Breast epithelium (tissue), 4 donors: ENCODE measurements at regions not wholly inside any gene's neighbourhood (a gene's known extent, or its start where the extent isn't known, plus 50 kb on each side); places are given as distances from the start of the nearest gene placed in this dataset.

Experiments
- DNase-seq, 2 donors: peaks; one replicate each; pipeline ENCODE4 v3.0.0-alpha.2; 2019; ENCODE audit warnings: low spot score in 2 of 2
- H3K27ac ChIP-seq, 2 donors: fragments of 200-600 bp; sonication (generic) in 1 of 2; one replicate each; pipeline ENCODE4 v1.5.1; 2016 to 2019; ENCODE audit warnings: mild to moderate bottlenecking in 1 of 2
- H3K27me3 ChIP-seq, 2 donors: fragments of 200-600 bp; sonication (generic) in 1 of 2; one replicate each; pipeline versions ENCODE4 v1.5.1 to v1.6.0; 2017 to 2019; ENCODE audit warnings: control low read depth in 1 of 2, mild to moderate bottlenecking in 1 of 2
- H3K36me3 ChIP-seq: fragments of 200-600 bp; one replicate; pipeline ENCODE4 v1.5.1; 2019
- H3K4me1 ChIP-seq, 2 donors: fragments of 200-600 bp; sonication (generic); one replicate each; pipeline ENCODE4 v1.5.1; 2016 to 2019; ENCODE audit warnings: control low read depth in 1 of 2
- H3K4me3 ChIP-seq, 3 donors: fragments of 200-600 bp; sonication (generic); 1 replicate in 2 of 3; 2 replicates in 1 of 3; pipeline ENCODE4 v1.5.1; 2016 to 2019; ENCODE audit warnings: mild to moderate bottlenecking in 3 of 3, moderate library complexity in 2 of 3
- H3K9me3 ChIP-seq, 2 donors: fragments of 200-600 bp; sonication (generic) in 1 of 2; one replicate each; pipeline ENCODE4 v1.5.1; 2016 to 2019; ENCODE audit warnings: control low read depth in 1 of 2
- CTCF ChIP-seq, 3 donors: fragments of 450-650 bp; IDR thresholded peaks; one replicate each; pipeline ENCODE4 v1.5.1; 2016 to 2017; ENCODE audit warnings: antibody characterized with exemption in 3 of 3, mild to moderate bottlenecking in 3 of 3, moderate library complexity in 3 of 3
- POLR2A ChIP-seq: fragments of 450-650 bp; IDR thresholded peaks from one replicate; pipeline ENCODE4 v1.6.1; 2016; ENCODE audit warnings: antibody characterized with exemption, mild to moderate bottlenecking, moderate library complexity
- POLR2AphosphoS5 ChIP-seq, 3 donors: sonication (generic); formaldehyde crosslinking; IDR thresholded peaks; one replicate each; pipeline ENCODE4 v1.6.1; 2017; ENCODE audit warnings: antibody characterized with exemption in 3 of 3
- intact Hi-C: fragments of 100-400 bp; cut with DNase I; formaldehyde crosslinking; loops from one replicate; pipeline ENCODE4 v1.15.1; 2023; ENCODE audit warnings: low total_unique reads

DNA sequence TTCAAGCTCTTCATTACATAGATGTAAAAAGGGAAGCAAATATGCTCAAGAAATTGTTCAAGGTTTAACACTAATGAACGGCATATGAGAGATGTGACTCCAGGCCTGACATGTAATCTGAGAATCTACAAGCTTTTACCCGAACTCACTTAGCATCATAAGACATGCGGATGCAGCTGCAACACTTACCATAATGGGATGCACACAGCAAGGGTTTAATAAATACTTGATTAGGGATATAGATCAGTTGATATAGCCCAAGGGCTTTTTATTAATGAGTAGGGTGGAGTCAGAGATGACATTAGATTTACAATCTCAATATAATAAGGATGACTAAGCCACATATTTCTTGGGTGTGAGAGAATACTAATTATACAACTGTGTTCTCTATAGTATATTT, 2215.5 kb downstream of the MAT2B start:
- H3K9me3 ChIP-seq, result no peaks in the 10 kb centered on the region
- no peak for DNase-seq
- H3K27me3 ChIP-seq, result no peaks in the 10 kb centered on the region
- H3K4me3 ChIP-seq, result no peak overlapping the region
- intact Hi-C loops, result no loop called here
- H3K27ac ChIP-seq, result no peak overlapping the region
- no peaks in the 10 kb centered on the region for H3K36me3 ChIP-seq
- TF ChIP-seq CTCF (IDR thresholded peaks at IDR 0.05) (no peak), POLR2A (no peak), POLR2AphosphoS5 (IDR thresholded peaks at IDR 0.05) (no peak)
- no peaks in the 10 kb centered on the region for H3K4me1 ChIP-seq

GRCh38 chr5:165722401-165722800, 2217.0 kb downstream of the MAT2B start:
- H3K27me3 ChIP-seq, result no peaks in the 10 kb centered on the region
- no peak for TF ChIP-seq POLR2A
- no peak for TF ChIP-seq CTCF (IDR thresholded peaks at IDR 0.05)
- TF ChIP-seq POLR2AphosphoS5 (IDR thresholded peaks at IDR 0.05), result no peak
- no peak overlapping the region for H3K27ac ChIP-seq
- DNase-seq, result no peak
- intact Hi-C loops, result no loop called here
- H3K4me3 ChIP-seq, result no peak overlapping the region
- H3K4me1 ChIP-seq, result no peaks in the 10 kb centered on the region
- no peaks in the 10 kb centered on the region for H3K9me3 ChIP-seq
- H3K36me3 ChIP-seq, result no peaks in the 10 kb centered on the region

DNA sequence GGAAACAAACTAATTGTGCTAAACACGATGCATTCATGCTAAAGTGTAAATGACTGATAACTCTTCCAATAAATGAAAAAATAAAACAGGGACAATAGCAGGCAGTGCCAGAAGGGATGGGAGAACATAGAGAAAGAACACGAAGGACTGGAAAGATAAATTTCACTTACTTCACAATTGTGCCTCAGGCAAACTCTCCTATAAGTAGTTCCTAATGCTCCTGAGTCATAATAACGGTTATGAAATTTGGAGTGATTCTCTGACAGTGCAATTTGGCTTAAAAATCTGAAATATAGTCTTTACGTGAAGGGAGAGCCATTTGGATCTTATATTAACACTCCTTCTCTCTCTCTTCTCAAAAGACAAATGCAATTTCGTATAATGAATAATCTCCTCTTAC, 2218.5 kb downstream of the MAT2B start:
- no peak for TF ChIP-seq CTCF (IDR thresholded peaks at IDR 0.05)
- no peak for TF ChIP-seq POLR2A
- no peak for TF ChIP-seq POLR2AphosphoS5 (IDR thresholded peaks at IDR 0.05)
- intact Hi-C loops, result no loop called here
- no peak overlapping the region for H3K27ac ChIP-seq
- H3K9me3 ChIP-seq, result no peaks in the 10 kb centered on the region
- no peak overlapping the region for H3K4me3 ChIP-seq
- no peaks in the 10 kb centered on the region for H3K4me1 ChIP-seq
- H3K27me3 ChIP-seq, result no peaks in the 10 kb centered on the region
- DNase-seq, result no peak
- H3K36me3 ChIP-seq, result no peaks in the 10 kb centered on the region

DNA sequence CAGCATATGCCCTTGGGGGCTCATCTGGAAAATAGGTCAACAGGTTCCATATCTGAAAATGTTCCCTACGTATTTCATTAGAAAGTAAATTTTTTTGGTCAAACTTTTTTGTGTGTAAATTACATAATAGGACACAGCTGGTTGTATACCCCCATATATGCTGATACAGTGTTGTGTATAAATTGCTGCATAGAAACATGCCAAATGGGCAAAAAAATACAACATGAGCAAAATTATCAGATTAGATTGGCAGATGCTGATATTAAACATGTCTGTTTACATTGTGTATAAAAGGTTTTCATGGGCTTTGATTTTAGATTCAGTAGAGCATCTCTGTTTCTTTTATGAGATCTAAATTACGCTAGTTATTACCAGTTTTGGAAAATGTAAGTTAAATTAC, 2223.0 kb downstream of the MAT2B start:
- intact Hi-C loops, result no loop called here

GRCh38 chr5:165735388-165735787, 2230.0 kb downstream of the MAT2B start:
- Histone ChIP-seq H3K27me3 (no peaks in the 10 kb centered on the region), H3K27ac (no peak overlapping the region), H3K4me1 (no peaks in the 10 kb centered on the region), H3K36me3 (no peaks in the 10 kb centered on the region), H3K4me3 (no peak overlapping the region), H3K9me3 (peaks cover 0 to 10% of the 10 kb centered on the region in 2 donors)
- intact Hi-C loops, result no loop called here
- no peak for TF ChIP-seq CTCF (IDR thresholded peaks at IDR 0.05)
- DNase-seq, result no peak

More for the DNA sequence above, 2223.0 kb downstream of the MAT2B start:
- DNase-seq, result no peak
- Histone ChIP-seq H3K27ac (no peak overlapping the region), H3K9me3 (no peaks in the 10 kb centered on the region), H3K4me3 (no peak overlapping the region), H3K36me3 (no peaks in the 10 kb centered on the region), H3K27me3 (no peaks in the 10 kb centered on the region), H3K4me1 (no peaks in the 10 kb centered on the region)
- no peak for TF ChIP-seq POLR2AphosphoS5 (IDR thresholded peaks at IDR 0.05)
- no peak for TF ChIP-seq CTCF (IDR thresholded peaks at IDR 0.05)
- TF ChIP-seq POLR2A, result no peak
